MCF 10A (cell line): ENCODE measurements at regions not wholly inside any gene's neighbourhood (a gene's known extent, or its start where the extent isn't known, plus 50 kb on each side); places are given as distances from the start of the nearest gene placed in this dataset.
"Not testable (repeated sequence)": the region's sequence is repeated elsewhere in the genome, so short reads cannot be mapped to it uniquely, and the experiment has no call there.

Experiments
- BruUV-seq: library from RNA; stranded (reverse); fragments of 400-500 nt; replicated peaks from 2 replicates; lab custom pipeline; 2021; lab: Mats Ljungman, UMichigan
- CTCF ChIA-PET: fragments of 300-600 bp; sonication (Branson Sonifier 250); formaldehyde crosslinking; extraction: SDS; loops from one replicate; lab custom pipeline; 2021; ENCODE audit warnings: antibody characterized with exemption, inconsistent platforms; lab: Yijun Ruan, JAX
- POLR2A ChIA-PET: fragments of 300-600, 350-650 bp; sonication (Branson Sonifier 250); formaldehyde crosslinking; extraction: SDS; loops from one replicate; lab custom pipeline; 2020; ENCODE audit warnings: antibody characterized with exemption, inconsistent platforms; lab: Yijun Ruan, JAX
- DNase-seq: peaks from one replicate; pipeline ENCODE4 v3.0.0-alpha.2; 2018; ENCODE audit not compliant: unreplicated experiment
- H3K27ac Mint-ChIP-seq: one replicate; pipeline ENCODE4 v1.8.0; 2022; ENCODE audit warnings: mild to moderate bottlenecking, low read depth, mixed read lengths; ENCODE audit not compliant: unreplicated experiment
- H3K27me3 Mint-ChIP-seq: one replicate; pipeline ENCODE4 v1.8.0; 2022; ENCODE audit warnings: mixed read lengths; ENCODE audit not compliant: insufficient read depth, unreplicated experiment
- H3K36me3 Mint-ChIP-seq: one replicate; pipeline ENCODE4 v1.8.0; 2022; ENCODE audit warnings: mild to moderate bottlenecking, moderate library complexity, mixed read lengths; ENCODE audit not compliant: insufficient read depth, unreplicated experiment
- H3K4me1 Mint-ChIP-seq: one replicate; pipeline ENCODE4 v1.8.0; 2022; ENCODE audit warnings: mixed read lengths; ENCODE audit not compliant: insufficient read depth, unreplicated experiment
- H3K4me3 Mint-ChIP-seq: one replicate; pipeline ENCODE4 v1.8.0; 2022; ENCODE audit warnings: mild to moderate bottlenecking, moderate library complexity, mixed read lengths; ENCODE audit not compliant: unreplicated experiment
- H3K9me3 Mint-ChIP-seq: one replicate; pipeline ENCODE4 v1.8.0; 2022; ENCODE audit warnings: mixed read lengths; ENCODE audit not compliant: unreplicated experiment
- intact Hi-C: fragments of 100-400 bp; cut with micrococcal nuclease; formaldehyde crosslinking; loops from 2 replicates; pipeline ENCODE4 v1.14.1; 2022
- TF ChIP-seq, protein P1 (sequence below): fragments of 200-600 bp; IDR thresholded peaks from one replicate; pipeline ENCODE4 v1.8.0; 2022; ENCODE audit warnings: antibody characterized with exemption, mild to moderate bottlenecking; ENCODE audit not compliant: unreplicated experiment

DNA sequence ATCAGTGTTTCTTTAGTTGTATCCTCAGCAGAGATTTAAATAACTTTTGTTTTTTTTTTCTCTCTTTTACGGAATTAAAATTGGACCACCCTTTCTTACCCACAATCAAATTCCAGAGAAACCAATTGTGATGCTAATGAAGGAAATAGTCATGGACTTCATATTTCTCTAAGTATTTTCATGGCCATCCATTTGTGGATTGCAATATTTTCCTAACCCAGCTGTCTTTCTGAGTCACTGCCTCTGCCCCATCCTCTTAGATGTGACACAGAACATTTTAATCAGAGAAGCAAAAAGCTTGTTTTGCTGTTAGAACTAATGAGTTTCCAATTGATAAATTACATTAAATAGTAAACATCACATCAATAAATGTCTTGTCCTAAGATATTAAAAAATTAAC is 405.5 kb upstream of the ADGRB3 start:
- no TSS peak for BruUV-seq
- H3K27me3 Mint-ChIP-seq = no peaks in the 10 kb centered on the region
- no peaks in the 10 kb centered on the region for H3K36me3 Mint-ChIP-seq
- H3K4me3 Mint-ChIP-seq = no peak overlapping the region
- POLR2A ChIA-PET = no interaction called here
- intact Hi-C loops = loop anchor here (10.0 kb wide), 2 partner anchors 1165 to 1805 kb away; no protein-coding TSS in a partner anchor
- CTCF ChIA-PET = interaction anchor here (1.1 kb wide), 1 partner anchor 48 kb away, joined by 4 read pairs; no protein-coding TSS in a partner anchor
- no peak for DNase-seq
- H3K4me1 Mint-ChIP-seq = peaks cover 7% of the 10 kb centered on the region
- H3K27ac Mint-ChIP-seq = no peak overlapping the region
- no peaks in the 10 kb centered on the region for H3K9me3 Mint-ChIP-seq
- TF ChIP-seq, protein P1, sequence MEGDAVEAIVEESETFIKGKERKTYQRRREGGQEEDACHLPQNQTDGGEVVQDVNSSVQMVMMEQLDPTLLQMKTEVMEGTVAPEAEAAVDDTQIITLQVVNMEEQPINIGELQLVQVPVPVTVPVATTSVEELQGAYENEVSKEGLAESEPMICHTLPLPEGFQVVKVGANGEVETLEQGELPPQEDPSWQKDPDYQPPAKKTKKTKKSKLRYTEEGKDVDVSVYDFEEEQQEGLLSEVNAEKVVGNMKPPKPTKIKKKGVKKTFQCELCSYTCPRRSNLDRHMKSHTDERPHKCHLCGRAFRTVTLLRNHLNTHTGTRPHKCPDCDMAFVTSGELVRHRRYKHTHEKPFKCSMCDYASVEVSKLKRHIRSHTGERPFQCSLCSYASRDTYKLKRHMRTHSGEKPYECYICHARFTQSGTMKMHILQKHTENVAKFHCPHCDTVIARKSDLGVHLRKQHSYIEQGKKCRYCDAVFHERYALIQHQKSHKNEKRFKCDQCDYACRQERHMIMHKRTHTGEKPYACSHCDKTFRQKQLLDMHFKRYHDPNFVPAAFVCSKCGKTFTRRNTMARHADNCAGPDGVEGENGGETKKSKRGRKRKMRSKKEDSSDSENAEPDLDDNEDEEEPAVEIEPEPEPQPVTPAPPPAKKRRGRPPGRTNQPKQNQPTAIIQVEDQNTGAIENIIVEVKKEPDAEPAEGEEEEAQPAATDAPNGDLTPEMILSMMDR = no peak

DNA sequence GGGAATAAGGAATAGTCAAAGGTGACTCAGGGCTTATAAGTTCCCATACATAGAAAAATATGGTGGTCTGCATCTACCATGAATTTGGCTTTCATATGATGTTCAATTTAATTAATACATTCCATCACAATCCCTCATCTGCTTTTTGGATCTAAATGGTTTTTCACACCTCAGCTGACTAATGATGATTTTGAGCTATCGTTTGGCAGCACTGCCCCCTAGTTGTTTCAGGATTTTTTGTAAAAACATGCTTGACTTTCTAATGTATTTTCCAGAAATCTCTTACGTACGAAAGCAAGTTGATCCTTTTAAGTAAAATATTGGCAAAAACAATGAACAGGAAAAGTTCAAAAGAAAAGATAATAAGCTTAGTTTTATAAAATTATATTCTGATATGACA is 408.6 kb upstream of the ADGRB3 start:
- Mint-ChIP-seq H3K4me3 (no peak overlapping the region), H3K4me1 (no peaks in the 10 kb centered on the region), H3K27ac (no peak overlapping the region), H3K36me3 (no peaks in the 10 kb centered on the region), H3K27me3 (no peaks in the 10 kb centered on the region), H3K9me3 (no peaks in the 10 kb centered on the region)
- TF ChIP-seq, protein P1 = peak; percentile 54
- DNase-seq = peak; percentile 41
- POLR2A ChIA-PET = interaction anchor here (0.8 kb wide), 1 partner anchor 12 kb away, joined by 3 read pairs; no protein-coding TSS in a partner anchor
- no TSS peak for BruUV-seq
- intact Hi-C loops = loop anchor here (1.0 to 10.0 kb wide), 3 partner anchors 1162 to 1802 kb away; no protein-coding TSS in a partner anchor
- CTCF ChIA-PET = interaction anchor here (0.6 to 1.2 kb wide), 12 partner anchors 8 to 1566 kb away, joined by 3 to 4 read pairs (median 3); no protein-coding TSS in a partner anchor

DNA sequence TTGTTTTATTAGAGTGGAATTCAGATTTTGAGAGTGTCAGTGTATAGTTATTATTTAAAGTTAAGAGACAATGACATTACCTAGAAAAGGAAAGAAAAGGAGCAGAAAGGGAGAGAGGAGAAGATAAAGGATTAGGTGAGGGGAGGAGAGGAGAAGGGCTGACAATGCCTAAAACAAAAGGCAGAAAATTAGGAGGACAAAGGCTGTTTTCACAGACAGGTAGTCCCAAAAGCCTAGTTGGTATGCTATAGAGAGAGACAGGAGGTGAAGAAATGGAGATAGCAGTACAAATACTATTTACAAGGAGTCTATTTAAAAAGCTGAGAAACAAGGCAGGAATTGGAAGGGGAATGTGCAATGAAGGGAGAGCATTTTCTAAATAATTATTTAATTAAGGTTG is 409.4 kb upstream of the ADGRB3 start:
- no peaks in the 10 kb centered on the region for H3K4me1 Mint-ChIP-seq
- intact Hi-C loops = loop anchor here (1.0 to 10.0 kb wide), 3 partner anchors 1161 to 1801 kb away; no protein-coding TSS in a partner anchor

DNA sequence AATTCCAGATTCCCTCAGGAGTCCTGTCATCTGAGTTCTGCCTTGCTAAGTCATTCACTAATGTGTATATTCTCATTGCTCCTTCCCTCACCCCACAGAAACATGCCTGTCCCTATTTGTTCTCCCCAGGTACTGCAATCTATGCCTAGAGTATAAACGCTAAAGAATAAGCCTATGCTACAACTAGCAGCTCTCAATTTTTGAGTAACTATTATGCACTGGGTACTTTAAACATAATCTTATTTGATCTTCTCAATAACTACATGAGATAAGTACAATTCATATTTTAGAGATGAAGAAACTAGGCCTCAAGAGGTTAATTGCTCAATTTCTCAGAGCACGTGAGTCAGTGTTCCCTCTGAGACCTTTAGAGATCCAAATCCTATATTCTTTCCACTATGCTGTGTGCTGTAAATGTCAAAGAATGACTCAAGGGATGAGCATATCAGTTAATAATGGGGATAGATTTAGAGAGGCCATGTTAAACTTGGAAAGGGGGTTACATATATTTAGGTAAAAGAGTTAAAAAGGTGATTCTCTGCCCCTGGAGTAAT is 423.8 kb upstream of the ADGRB3 start:
- Mint-ChIP-seq H3K27ac (no peak overlapping the region), H3K9me3 (peaks cover 16% of the 10 kb centered on the region), H3K4me3 (no peak overlapping the region), H3K36me3 (no peaks in the 10 kb centered on the region), H3K4me1 (peaks cover 4% of the 10 kb centered on the region), H3K27me3 (no peaks in the 10 kb centered on the region)
- TF ChIP-seq, protein P1 = no peak
- CTCF ChIA-PET = interaction anchor here (0.6 to 0.9 kb wide), 2 partner anchors 15 to 104 kb away, joined by 4 to 6 read pairs; no protein-coding TSS in a partner anchor
- peak; percentile 8 for DNase-seq
- intact Hi-C loops = no loop called here
- no TSS peak for BruUV-seq
- POLR2A ChIA-PET = no interaction called here

More for the DNA sequence above, 409.4 kb upstream of the ADGRB3 start:
- no peak overlapping the region for H3K27ac Mint-ChIP-seq
- BruUV-seq = no TSS peak
- ChIA-PET POLR2A (no interaction called here), CTCF (no interaction called here)
- H3K9me3 Mint-ChIP-seq = no peaks in the 10 kb centered on the region
- H3K36me3 Mint-ChIP-seq = no peaks in the 10 kb centered on the region
- H3K27me3 Mint-ChIP-seq = no peaks in the 10 kb centered on the region
- TF ChIP-seq, protein P1 = no peak
- no peak for DNase-seq
- no peak overlapping the region for H3K4me3 Mint-ChIP-seq

DNA sequence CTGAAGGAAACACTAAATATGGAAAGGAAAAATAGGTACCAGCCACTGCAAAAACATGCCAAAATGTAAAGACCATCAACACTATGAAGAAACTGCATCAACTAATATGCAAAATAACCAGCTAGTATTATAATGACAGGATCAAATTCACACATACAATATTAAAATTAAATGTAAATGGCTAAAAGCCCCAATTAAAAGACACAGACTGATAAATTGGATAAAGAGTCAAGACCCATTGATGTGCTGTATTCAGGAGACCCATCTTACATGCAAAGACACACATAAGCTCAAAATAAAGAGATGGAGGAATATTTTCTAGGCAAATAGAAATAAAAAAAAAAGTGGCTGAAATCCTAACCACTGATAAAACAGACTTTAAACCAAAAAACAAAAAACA is 427.5 kb upstream of the ADGRB3 start:
- H3K4me3 Mint-ChIP-seq, H3K4me1 Mint-ChIP-seq, H3K36me3 Mint-ChIP-seq, H3K27ac Mint-ChIP-seq, POLR2A ChIA-PET, BruUV-seq, DNase-seq, H3K27me3 Mint-ChIP-seq, intact Hi-C loops: not testable (repeated sequence)
- H3K9me3 Mint-ChIP-seq = peaks cover 16% of the 10 kb centered on the region
- CTCF ChIA-PET = interaction anchor here (0.6 to 0.7 kb wide), 3 partner anchors 16 to 1286 kb away, joined by 3 to 5 read pairs (median 4); no protein-coding TSS in a partner anchor
